LoVo (cell line): ENCODE measurements at regions not wholly inside any gene's neighbourhood (a gene's known extent, or its start where the extent isn't known, plus 50 kb on each side); places are given as distances from the start of the nearest gene placed in this dataset.

Source experiments
- DNase-seq: peaks from one replicate; pipeline ENCODE4 v3.0.0-alpha.2; 2016; ENCODE audit warnings: low spot score

DNA sequence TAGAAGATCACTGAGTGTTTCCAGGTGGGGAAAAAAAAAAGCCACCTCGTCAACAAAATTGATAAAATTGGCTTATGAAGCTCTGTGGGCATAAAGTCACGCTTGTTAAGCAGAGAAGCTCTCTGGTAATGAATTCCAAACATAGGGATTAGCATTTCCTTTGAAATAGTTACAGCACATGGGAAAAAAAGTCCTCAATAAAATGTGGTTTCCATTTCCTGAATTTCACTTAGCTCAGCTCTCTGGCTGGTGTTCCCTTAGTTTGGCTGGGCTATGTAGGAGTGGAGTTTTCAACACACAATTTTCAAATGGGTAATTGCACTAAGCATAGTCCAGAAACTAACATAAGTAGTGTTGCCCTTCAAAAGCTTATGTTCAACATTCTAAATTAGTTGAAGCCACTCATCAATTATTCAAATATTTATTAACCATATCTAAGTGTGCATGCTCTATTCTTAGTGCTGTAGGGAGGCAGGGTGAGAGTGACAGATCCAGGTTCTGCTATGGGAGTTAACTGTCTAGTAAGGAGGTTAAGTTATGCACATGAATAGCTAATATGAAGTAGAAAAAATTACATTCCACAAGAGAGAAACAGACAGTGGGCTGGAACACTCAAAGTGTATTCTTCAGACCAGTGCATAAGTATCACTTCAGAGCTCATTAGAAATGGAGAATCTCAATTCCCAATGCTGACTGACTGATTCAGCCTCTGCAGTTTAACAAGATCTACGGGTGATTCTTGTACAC lies 445.7 kb downstream of the SMARCA1 start:
- DNase-seq, result no peak

DNA sequence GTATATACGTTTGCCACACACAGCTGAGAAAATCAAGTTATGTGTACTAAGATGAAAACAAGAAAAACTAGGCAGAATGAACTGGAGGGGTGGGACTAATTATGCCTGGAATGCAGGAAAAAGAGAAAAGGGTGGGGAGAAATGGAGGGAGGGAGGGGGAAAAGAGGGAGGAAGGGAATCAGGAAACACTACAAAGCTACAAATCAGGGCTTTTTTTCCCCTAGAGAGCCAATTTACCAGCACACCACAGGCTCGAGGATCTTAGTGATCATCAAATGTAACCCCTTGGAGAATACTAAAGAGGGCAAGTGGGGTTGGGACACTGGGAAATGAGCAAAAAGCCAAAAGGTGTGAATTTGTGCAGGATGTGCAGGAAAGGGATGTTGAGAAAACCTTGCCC lies 451.9 kb downstream of the SMARCA1 start:
- DNase-seq, result no peak

DNA sequence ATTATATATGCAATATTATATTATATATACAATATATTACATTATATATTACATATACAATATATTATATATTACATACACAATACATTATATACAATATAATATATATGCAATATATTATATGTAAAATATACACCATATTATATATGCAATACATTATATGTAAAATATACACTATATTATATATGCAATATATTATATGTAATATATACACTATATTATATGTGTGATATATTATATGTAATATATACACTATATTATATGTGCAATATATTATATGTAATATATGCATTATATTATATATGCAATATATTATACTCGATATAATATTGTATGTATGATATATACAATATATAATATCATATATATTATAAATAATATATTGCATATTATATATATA lies 457.4 kb downstream of the SMARCA1 start:
- no peak for DNase-seq

DNA sequence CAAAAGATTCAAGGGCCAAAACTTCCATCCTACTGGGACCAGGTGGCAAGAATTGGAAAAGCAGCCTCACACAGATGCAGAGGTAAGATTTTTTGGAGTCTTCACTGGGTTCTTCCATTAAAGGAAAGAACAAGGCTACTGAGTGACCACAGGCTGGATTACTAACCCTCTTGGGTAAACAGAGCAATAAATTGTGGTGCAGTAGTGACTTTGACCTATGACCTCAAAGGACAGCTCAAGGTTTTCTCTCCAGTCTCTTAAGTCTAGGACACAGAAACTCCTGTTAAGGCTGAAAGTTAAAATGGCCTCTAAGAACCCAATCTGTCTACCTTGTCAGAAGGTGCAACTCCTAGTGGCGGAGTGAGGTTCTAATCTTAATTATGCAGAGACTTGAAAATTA lies 464.9 kb downstream of the SMARCA1 start:
- DNase-seq, result no peak

DNA sequence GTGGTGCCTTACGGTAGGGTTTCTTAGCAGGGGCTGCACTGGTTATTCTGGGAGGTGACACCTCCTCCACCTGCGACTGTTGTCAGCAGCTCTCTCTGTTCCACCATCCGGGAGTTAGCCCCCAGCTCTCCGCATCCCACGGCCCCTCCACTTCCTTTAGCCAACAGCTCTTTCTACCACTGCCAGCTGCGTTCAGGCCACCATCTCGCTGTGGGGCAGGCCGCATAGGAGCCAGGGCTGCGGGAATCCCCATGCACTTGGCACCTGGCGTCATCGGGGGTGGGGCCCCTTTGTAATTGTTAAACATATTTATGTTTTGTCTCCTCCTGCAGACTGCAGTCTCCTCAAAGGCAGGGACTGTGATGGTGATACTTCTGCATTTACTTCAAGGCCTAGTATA lies 480.2 kb downstream of the SMARCA1 start:
- DNase-seq, result no peak

DNA sequence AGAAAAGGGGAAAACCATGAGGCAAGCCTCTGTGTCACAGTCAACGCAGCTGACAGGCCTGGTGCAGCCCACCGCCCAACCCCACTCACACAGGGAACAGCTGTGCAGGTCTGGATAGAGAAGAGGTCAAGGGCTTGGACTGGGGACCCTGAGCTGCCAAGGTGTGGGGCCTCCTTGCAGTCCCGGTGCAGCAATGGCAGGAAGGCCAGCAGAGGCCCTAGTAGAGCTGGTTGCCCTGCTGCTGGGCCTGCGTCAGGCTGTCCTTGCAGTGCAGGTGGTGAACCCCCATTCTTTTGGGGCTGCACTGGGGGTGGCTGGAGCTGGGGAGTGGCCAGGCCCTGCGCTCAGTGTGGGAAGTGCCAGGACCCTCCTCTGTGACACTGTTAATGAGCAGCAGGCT lies 482.0 kb downstream of the SMARCA1 start:
- no peak for DNase-seq

DNA sequence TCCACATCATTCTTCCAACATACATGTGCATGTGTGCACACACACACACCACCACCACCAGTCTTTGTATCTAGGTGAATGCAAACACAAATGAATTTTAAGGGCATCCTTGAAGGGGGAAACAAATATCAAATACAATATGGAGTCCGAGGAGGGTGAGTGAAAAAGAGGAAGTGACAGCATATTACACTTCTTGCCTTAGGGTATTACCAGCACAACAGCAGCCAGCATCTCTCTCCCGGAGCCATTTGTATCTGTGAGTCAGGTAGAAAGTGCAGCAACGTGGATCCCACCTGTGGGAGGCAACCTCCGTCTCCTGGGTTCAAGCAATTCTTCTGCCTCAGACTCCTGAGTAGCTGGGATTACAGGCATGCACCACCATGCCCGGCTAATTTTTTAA lies 483.2 kb downstream of the SMARCA1 start:
- no peak for DNase-seq

DNA sequence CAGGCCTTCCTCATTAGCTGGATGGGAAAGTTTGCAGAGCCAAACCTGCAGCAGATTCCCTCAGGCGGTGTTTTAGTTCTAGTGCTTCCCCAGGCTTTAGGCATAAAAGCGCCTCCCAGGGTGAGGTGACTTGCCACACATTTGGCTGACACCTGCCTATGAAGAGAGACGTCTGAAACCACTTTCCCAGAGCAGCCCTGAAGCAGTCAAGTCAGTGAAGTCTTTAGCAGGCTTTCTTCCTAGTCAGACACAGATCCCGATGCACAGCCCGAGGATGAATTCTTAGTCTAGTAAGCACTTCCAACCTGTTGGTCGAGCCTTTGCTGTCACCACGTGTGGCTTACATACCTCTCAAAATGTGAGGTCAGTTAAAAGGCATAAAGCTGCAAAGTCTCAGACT lies 484.1 kb downstream of the SMARCA1 start:
- DNase-seq, result no peak

DNA sequence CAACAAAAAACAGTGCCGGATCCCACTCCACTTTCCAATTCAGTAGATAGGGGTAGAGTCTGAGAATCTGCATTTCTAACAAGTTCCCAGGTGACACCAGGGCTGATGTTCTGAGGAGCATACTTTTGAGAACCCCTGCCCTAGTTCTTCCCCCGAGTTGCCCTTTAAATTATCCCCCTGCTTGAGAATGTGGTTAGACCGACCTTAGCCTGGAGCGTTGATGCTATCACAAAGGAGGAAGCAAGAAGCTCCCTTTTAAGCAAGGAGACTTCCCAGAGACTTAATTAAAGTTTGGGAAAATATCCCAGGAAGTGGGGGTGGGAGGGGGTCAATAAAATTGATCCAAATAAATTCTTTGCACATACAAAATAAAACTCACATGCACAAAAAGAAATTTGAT lies 485.9 kb downstream of the SMARCA1 start:
- DNase-seq, result no peak

DNA sequence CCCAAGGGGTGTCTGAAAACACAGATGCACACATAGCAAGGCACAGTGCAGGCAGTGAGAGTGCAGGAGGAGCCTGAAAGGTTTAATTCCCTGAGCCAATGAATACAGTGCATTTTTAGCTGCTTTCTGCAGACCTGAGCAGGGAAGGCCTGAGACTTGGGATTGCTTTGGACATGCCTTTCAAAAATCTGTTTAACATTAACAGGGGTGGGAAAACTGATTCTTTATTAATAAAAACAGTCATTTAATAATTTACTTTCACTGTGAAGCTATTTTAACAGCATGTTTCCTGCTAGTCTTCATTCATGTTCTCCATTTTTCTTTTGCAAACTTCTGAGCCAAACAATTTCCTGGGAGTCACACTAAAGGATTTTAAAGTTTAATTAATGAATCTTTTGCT lies 488.1 kb downstream of the SMARCA1 start:
- no peak for DNase-seq

DNA sequence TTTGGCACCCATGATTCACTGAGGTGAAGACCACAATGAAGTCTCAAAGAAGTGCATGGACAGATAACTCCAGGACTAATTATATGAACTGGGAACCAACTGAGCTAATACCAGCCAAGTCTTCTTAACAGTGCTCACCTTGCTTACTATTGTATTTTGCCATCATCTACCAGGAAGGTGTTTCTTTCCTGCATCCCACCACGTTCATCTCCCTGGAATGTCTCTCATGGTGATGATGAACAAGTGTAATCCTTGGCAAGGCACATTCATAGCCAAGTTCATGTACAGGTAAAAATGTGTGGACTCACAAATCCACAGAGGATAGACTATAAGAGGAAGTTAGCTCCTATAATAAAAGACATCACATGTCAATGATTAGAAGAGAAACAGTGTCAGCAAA lies 489.1 kb downstream of the SMARCA1 start:
- no peak for DNase-seq

DNA sequence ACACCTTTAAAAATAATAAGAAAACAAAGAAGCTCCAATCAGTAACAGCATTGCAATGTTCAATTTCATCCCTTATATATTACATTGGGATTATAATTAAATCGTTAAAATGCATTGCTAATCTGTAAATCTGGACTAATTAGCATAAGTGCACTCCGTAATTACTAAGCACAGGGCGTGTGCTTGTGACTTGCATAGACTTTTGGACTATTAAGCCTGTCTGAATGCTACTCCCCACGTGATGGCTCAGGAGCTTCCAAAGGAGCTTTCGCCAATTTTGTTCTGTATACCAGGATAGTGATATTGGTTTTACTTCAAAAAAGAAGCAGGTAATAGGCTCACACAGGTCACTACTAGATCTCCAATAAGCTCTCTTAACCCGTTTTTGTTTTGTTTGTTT lies 497.1 kb downstream of the SMARCA1 start:
- no peak for DNase-seq

DNA sequence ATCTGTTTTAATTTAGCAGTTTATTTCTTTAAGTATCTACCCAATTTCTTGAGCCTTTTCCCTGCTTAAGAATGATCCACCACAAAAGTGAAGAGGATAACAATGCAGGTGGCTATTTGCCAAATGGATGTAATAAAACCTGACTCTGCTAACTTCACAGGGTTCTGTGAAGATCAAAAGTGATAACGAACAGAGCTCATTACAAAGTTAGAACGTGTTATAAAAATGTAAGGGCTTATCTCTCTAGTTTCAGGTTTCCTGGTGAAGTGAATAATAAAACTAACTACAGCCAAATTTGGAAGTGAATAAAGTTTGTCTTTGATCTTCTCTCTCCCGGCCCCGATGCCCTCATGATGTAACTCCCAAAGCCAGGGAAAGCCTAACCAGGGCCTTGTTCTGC lies 497.9 kb downstream of the SMARCA1 start:
- no peak for DNase-seq

DNA sequence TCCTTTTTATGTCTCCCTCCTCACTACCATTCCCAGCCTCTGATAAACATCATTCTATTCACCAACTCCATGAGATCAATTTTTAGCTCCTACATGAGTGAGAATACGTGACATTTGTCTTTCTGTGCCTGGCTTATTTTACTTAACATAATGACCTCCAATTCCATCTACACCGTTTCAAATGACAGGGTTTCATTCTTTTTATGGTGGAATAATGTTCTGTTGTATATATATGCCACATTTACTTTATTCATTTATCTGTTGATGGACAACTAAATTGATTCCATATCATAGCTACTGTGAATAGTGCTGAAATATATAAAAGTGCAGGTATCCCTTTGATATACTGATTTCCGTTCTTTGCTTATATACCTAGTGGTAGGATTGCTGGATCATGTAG lies 503.9 kb downstream of the SMARCA1 start:
- no peak for DNase-seq

DNA sequence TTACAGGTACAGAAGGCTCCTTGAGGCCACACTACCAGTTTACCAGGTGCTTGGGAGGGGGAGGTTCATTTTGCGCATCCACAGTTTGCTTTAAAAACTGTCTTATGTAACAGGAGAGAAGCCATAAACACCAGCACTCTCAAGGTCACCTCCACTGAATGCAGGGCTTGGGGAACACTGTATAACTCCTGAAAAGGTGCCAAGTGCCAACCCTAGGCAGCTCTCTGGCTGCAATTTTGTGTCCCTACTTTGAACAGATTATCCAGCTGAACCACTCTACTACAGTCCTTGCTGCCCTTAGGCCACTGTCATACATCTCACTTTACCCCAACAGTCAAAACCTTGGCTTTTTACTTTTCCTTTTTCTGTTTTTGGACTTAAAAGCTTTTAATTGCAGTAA lies 507.9 kb downstream of the SMARCA1 start:
- no peak for DNase-seq

DNA sequence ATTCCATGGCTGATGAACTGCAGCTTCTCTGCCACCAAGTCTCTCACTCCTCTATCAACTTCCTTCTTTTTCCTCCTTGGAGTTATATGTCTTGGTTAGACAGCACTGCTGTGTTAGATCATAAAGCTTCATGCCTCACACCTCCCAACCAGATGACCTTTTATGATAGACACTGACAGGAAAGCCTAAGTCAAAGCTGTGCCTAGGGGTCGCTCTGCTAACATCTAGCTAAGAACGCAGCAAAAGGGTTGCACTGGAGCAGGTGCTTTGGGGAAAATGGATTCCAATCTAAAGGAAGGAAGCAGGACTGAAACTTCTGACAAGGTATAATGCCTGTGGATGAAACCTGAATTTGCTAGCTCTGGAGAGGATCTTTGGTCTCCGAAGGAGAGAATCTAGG lies 509.7 kb downstream of the SMARCA1 start:
- no peak for DNase-seq

DNA sequence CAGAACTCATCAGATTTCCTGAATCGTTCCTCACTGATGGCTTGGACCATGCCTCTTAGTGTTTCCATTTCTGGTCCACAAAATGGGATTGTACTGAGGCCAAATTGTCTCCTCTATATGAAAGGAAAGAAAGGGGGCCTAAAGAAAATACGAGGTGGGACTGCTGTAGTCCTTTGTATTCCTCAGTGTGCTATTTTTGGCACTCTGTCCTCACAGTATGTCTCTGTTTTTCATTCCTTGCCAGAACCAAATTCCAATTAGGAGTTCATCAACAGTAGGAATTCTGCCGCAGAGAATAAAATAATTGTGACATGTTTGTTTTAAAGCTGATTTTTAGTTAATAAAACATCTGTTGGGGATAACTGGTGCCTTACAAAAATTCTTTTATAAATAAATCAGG lies 515.7 kb downstream of the SMARCA1 start:
- no peak for DNase-seq

DNA sequence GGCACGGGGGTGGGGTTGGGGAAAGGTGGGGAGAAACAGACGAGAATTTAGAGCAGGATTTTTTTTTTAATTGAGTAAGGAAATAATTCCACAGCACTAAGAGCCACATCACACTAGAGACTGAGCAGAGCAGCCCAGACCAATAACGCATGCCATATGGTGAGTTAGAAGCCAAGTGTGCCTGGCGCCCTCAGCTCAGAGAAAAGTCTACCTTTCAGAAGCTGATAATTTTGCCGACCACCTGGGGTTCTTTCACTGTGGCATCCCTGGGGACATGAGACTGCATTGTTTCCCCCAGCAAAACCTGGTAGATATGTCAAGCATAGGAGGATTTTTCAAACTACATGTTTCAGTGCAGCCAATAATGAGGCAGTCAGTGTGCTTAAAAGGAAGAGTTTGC lies 516.8 kb downstream of the SMARCA1 start:
- DNase-seq, result no peak

DNA sequence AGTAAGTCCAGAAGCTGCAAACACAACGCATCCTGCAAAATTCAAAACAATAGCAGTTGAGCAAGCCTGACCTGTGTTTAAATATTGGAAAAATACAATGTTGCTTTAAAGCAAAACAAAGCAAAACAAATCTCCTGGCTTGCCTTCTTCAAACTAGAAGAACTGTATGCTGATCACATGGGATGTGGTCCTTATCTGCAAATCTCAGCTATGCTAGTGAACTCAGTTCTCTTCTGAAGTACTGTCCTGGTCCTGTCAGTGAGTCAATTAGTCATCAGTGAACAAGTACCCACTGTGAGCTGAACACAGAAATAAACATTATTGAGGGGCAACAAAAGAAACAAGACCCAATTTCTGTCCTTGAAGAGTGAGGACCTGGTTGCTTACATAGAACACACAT lies 522.5 kb downstream of the SMARCA1 start:
- no peak for DNase-seq

DNA sequence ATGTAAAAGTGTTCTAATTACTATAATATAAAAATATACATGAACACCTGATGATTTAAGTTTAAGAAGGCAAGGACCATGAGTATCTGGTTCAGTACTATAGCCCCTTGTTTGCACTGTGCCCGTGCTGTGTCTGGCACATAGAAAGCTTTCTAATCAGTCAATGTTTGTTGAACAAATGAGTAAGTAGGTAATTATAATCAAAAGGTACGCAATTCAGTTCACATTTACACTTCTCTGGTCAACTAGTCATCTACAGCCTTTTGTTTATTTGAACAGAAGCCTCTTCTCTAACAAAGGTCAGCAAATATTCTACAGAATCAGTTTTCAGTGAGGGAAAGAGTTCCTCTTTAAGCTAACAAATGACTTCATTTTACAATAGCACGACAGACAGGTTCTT lies 523.3 kb downstream of the SMARCA1 start:
- DNase-seq, result no peak

DNA sequence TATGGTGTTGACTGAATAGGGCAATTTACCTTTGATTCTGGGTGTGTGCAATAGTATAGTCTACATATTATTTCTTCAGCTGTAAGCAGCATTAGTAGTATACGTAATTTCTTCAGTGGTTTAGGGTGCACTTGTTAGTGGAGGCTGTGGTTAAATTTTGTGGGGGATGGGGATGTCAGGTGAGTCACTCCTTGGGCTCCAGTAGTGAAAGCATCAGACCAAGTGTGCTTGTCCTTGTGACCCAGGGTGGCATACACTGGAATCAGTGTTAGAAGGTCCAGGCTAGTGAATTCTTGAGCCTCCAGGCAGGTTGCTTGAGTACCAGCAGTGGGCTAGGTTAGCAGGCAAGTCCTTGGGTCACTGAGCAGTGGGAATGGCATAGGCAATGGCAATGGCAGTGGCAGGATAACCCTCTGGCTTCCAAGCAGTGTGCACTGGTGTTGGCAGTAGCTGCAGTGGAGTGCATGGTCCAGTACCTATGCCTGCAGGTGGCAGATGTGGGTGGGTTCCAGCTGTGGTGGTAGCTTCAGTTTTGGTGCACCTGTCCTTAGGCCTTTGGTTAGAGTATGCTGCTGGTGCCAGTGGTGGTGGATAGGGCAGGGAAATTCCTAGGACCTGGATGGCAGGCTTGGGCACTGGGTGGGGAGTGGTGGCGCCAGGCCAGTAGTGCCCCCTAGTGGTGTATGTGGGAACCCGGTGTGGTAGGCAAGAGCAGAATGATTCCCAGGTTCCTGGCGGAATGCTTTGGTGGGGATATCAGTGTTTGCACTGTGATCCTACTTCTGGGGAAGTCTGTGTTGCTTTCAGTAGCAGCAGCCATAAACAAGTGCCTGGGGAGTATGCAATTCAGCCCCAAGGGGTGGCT lies 531.0 kb downstream of the SMARCA1 start:
- DNase-seq, result no peak

DNA sequence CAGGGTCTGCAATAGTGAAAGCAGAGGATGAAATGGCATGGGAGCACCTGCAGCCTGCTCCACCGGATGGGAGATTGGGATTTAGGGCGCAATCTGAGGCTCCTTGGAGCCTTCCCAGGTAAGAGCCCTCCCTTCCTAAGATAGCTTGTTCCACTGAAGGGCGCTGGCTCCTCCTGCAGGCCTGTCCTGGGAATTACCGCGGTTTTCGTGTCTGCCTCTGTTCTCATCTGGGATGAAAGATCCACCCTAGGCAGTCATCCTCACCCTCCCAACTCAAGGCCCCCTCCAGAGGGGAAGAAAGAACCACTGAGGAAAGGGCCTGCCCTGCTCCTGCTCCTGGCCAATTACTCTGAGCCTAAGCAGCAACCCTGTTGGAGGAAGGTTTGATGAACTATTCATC lies 547.5 kb downstream of the SMARCA1 start:
- no peak for DNase-seq

DNA sequence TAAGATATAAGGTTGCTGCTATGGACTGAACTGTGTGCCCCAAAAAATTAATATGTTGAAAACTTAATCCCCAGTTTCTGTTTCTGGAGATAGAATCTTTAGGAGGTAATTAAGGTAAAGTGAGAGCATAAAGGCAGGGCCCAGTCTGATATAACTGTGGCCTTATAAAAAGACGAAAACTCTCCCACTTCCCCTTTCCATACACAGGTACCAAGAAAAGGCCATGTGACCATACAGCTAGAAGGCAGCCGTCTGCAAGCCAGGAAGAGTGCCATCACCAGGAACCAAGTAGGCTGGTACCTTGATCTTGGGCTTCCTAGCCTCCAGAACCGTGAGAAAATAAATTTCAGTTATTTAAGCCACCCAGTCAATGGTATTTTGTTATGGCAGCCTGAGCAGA lies 550.3 kb downstream of the SMARCA1 start:
- DNase-seq, result no peak

DNA sequence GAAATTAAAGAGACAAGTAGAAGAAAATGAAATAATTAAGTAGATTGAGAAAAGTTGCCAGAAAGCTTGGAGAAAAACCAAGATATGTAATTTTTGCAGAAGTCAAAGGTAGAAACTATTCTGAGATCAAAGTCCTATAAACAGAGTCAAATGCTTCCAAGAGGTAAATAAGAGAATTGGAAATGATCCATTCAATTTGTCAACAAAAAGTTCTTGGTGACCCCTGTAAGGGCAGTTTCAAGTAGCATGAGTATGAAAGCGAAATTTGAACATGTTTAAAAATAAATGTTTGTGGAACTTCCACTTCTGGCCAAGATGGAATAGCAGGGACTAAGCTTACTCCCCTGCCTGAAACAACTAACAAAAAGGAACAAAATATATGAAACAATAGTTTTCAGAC lies 562.0 kb downstream of the SMARCA1 start:
- DNase-seq, result no peak
